Glutamatergic neuron (in vitro differentiated cells): ENCODE measurements at regions not wholly inside any gene's neighbourhood (a gene's known extent, or its start where the extent isn't known, plus 50 kb on each side); places are given as distances from the start of the nearest gene placed in this dataset.

ENCODE experiments used
- DNase-seq: peaks from one replicate; pipeline ENCODE4 v3.0.0; 2022
- H3K27ac Mint-ChIP-seq: one replicate; pipeline ENCODE4 v1.8.0; 2020; ENCODE audit warnings: mild to moderate bottlenecking, mixed read lengths, inconsistent platforms; ENCODE audit not compliant: unreplicated experiment
- H3K27me3 Mint-ChIP-seq: one replicate; pipeline ENCODE4 v1.8.0; 2020; ENCODE audit warnings: mild to moderate bottlenecking, moderate library complexity, mixed read lengths, inconsistent platforms; ENCODE audit not compliant: unreplicated experiment
- H3K36me3 Mint-ChIP-seq: one replicate; pipeline ENCODE4 v1.8.0; 2020; ENCODE audit warnings: mild to moderate bottlenecking, mixed read lengths, inconsistent platforms; ENCODE audit not compliant: unreplicated experiment
- H3K4me1 Mint-ChIP-seq: one replicate; pipeline ENCODE4 v1.8.0; 2020; ENCODE audit warnings: mild to moderate bottlenecking, low read depth, mixed read lengths, inconsistent platforms; ENCODE audit not compliant: unreplicated experiment
- H3K4me3 Mint-ChIP-seq: one replicate; pipeline ENCODE4 v1.8.0; 2020; ENCODE audit warnings: mild to moderate bottlenecking, mixed read lengths, inconsistent platforms; ENCODE audit not compliant: unreplicated experiment
- H3K9me3 Mint-ChIP-seq: one replicate; pipeline ENCODE4 v1.8.0; 2020; ENCODE audit warnings: mild to moderate bottlenecking, moderate library complexity, mixed read lengths, inconsistent platforms; ENCODE audit not compliant: unreplicated experiment
- TF ChIP-seq, protein P1 (sequence below): fragments of 200-600 bp; sonication (generic); IDR thresholded peaks from one replicate; pipeline ENCODE4 v1.5.0; 2021; ENCODE audit not compliant: partially characterized antibody, unreplicated experiment

DNA sequence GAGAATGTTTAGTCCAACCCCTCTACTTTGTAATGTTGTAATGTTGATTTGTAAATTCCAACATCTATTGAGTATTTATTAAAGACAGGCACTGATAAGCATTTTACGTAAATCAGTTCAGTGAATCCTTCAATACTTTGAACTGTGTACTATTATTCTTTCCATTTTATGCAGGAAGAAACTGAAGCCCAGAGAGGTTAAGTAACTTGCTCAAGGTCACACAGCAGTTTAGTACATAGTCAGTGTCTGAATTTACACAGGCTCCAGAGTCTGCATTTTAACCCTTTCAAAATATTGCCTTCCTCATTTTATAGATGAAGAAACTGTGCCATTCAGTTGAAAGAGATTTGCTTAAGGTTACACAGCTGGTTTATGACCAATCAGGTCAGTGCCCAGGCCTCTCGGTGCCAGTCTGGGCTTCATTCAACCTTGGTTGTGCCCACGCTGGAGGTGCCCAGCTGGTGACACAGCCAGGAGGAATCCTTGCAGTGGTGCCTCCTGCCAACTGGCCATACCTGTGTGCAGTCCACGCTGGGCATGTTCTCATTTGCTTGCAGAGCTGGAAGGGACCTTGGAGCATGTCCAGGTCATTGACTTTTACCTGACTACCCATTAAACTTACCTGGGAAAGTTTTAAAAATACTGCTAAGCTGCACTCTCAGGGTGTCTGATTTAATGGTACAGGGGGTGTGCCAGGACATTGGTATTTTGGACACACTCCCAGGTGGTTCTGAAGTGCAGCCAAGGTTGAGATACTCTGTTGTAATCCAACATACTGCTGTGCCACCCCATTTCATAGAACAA lies 74.3 kb upstream of the CYRIA start:
- Mint-ChIP-seq H3K4me1 (peaks cover 18% of the 10 kb centered on the region), H3K27ac (no peak overlapping the region), H3K9me3 (peaks cover 3% of the 10 kb centered on the region), H3K4me3 (no peak overlapping the region), H3K27me3 (no peaks in the 10 kb centered on the region), H3K36me3 (no peaks in the 10 kb centered on the region)
- TF ChIP-seq, protein P1, sequence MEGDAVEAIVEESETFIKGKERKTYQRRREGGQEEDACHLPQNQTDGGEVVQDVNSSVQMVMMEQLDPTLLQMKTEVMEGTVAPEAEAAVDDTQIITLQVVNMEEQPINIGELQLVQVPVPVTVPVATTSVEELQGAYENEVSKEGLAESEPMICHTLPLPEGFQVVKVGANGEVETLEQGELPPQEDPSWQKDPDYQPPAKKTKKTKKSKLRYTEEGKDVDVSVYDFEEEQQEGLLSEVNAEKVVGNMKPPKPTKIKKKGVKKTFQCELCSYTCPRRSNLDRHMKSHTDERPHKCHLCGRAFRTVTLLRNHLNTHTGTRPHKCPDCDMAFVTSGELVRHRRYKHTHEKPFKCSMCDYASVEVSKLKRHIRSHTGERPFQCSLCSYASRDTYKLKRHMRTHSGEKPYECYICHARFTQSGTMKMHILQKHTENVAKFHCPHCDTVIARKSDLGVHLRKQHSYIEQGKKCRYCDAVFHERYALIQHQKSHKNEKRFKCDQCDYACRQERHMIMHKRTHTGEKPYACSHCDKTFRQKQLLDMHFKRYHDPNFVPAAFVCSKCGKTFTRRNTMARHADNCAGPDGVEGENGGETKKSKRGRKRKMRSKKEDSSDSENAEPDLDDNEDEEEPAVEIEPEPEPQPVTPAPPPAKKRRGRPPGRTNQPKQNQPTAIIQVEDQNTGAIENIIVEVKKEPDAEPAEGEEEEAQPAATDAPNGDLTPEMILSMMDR: no peak
- no peak for DNase-seq

DNA sequence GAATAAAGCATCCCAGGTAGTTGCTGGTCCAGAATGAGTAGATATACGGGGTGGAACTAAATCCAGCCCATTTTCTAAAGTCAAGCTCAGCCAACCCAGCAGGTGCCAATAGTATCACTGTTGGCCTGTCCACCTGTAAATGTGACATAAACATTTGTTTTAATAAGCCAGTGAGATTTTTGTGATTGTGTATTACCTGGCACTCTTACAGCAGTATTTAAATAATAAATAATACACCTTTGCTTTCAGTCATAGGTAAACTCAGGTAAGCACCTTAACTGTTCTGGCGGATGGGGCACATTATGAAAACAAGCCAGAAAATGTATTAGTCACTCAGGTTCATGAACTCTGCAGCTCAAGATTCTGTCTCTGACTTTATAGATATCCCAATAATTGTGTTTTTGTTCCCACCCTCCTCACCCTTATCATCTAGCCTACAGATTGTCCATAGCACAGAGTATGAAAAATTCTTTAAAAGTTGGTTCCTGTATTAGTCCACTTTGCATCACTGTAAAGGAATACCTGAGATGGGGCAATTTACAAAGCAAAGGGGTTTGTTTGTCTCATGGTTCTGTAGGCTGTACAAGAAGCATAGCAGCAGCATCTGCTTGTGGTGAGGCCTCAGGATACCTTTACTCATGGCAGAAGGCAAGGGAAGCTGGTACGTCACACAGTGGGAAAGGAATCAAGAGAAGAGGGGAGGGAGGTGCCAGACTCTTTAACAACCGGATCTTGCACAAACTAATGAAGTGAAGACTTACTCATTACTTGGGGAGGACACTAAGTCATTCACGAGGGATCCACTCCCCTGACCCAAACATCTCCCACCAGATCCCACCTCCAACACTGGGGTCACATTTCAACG lies 73.0 kb upstream of the CYRIA start:
- H3K27ac Mint-ChIP-seq: no peak overlapping the region
- no peaks in the 10 kb centered on the region for H3K36me3 Mint-ChIP-seq
- DNase-seq: no peak
- H3K4me1 Mint-ChIP-seq: peaks cover 18% of the 10 kb centered on the region
- no peaks in the 10 kb centered on the region for H3K27me3 Mint-ChIP-seq
- no peak overlapping the region for H3K4me3 Mint-ChIP-seq
- peaks cover 3% of the 10 kb centered on the region for H3K9me3 Mint-ChIP-seq
- TF ChIP-seq, protein P1: no peak

GRCh38 chr2:16737812-16738211 lies 72.2 kb upstream of the CYRIA start:
- TF ChIP-seq, protein P1: no peak
- Mint-ChIP-seq H3K36me3 (no peaks in the 10 kb centered on the region), H3K4me1 (peaks cover 18% of the 10 kb centered on the region), H3K27ac (no peak overlapping the region), H3K27me3 (no peaks in the 10 kb centered on the region), H3K9me3 (peaks cover 3% of the 10 kb centered on the region), H3K4me3 (no peak overlapping the region)
- no peak for DNase-seq

DNA sequence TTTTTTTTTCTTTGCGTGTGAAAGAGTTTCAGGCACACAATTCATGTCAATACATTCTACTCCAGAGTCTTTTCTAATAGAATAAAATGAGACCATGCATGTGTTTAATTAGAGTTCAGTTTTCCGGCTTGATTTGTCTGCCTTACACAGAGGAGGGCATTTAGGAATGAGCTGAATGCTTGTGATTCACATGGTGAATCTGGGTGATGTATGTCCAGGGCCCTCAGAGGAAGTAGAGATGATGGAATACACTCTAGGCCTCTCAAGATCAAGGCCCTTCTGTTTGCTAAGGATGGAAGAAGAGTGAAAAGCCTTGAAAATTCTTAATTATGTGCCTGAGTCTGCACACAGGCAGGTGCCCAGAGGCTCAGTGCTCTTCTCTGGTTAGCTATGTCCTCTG lies 71.0 kb upstream of the CYRIA start:
- Mint-ChIP-seq H3K27me3 (no peaks in the 10 kb centered on the region), H3K4me3 (no peak overlapping the region)
- TF ChIP-seq, protein P1: no peak

GRCh38 chr2:16729335-16729734 lies 63.7 kb upstream of the CYRIA start:
- TF ChIP-seq, protein P1: no peak
- Mint-ChIP-seq H3K9me3 (no peaks in the 10 kb centered on the region), H3K27ac (no peak overlapping the region), H3K4me1 (peaks cover 10% of the 10 kb centered on the region), H3K27me3 (no peaks in the 10 kb centered on the region), H3K36me3 (no peaks in the 10 kb centered on the region), H3K4me3 (no peak overlapping the region)
- DNase-seq: no peak

More for the DNA sequence above, 71.0 kb upstream of the CYRIA start:
- no peaks in the 10 kb centered on the region for H3K36me3 Mint-ChIP-seq
- H3K4me1 Mint-ChIP-seq: peaks cover 10% of the 10 kb centered on the region
- DNase-seq: no peak
- no peak overlapping the region for H3K27ac Mint-ChIP-seq
- peaks cover 3% of the 10 kb centered on the region for H3K9me3 Mint-ChIP-seq
